ENCODE measurements at regions not wholly inside any gene's neighbourhood (a gene's known extent, or its start where the extent isn't known, plus 50 kb on each side); places are given as distances from the start of the nearest gene placed in this dataset.

GRCh38 chr18:30113454-30113853 is 929.1 kb downstream of the DSC3 start:
- TF ChIP-seq, protein P1, sequence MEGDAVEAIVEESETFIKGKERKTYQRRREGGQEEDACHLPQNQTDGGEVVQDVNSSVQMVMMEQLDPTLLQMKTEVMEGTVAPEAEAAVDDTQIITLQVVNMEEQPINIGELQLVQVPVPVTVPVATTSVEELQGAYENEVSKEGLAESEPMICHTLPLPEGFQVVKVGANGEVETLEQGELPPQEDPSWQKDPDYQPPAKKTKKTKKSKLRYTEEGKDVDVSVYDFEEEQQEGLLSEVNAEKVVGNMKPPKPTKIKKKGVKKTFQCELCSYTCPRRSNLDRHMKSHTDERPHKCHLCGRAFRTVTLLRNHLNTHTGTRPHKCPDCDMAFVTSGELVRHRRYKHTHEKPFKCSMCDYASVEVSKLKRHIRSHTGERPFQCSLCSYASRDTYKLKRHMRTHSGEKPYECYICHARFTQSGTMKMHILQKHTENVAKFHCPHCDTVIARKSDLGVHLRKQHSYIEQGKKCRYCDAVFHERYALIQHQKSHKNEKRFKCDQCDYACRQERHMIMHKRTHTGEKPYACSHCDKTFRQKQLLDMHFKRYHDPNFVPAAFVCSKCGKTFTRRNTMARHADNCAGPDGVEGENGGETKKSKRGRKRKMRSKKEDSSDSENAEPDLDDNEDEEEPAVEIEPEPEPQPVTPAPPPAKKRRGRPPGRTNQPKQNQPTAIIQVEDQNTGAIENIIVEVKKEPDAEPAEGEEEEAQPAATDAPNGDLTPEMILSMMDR (IDR thresholded peaks at IDR 0.05; ENCODE audit: insufficient read depth, low read length): no peak
- TF ChIP-seq POLR2AphosphoS5 (IDR thresholded peaks at IDR 0.05; ENCODE audit: low read depth): no peak
